Activated naive CD8-positive, alpha-beta T cell treated with anti-CD3 and anti-CD28 coated beads for 36 hours (primary cell): ENCODE measurements at regions not wholly inside any gene's neighbourhood (a gene's known extent, or its start where the extent isn't known, plus 50 kb on each side); places are given as distances from the start of the nearest gene placed in this dataset.

ENCODE experiments used
- DNase-seq: peaks from one replicate; pipeline ENCODE4 v3.0.0; 2021
- H3K27ac Mint-ChIP-seq: one replicate; pipeline ENCODE4 v1.8.0; 2022; ENCODE audit warnings: mild to moderate bottlenecking, moderate library complexity, mixed read lengths
- H3K27me3 Mint-ChIP-seq: one replicate; pipeline ENCODE4 v1.8.0; 2022; ENCODE audit warnings: mild to moderate bottlenecking, mixed read lengths
- H3K36me3 Mint-ChIP-seq: one replicate; pipeline ENCODE4 v1.8.0; 2021; ENCODE audit warnings: mild to moderate bottlenecking, mixed read lengths
- H3K4me1 Mint-ChIP-seq: one replicate; pipeline ENCODE4 v1.8.0; 2021; ENCODE audit warnings: mixed read lengths
- H3K4me3 Mint-ChIP-seq: one replicate; pipeline ENCODE4 v1.8.0; 2022; ENCODE audit warnings: mild to moderate bottlenecking, moderate library complexity, mixed read lengths
- H3K9me3 Mint-ChIP-seq: one replicate; pipeline ENCODE4 v1.8.0; 2022; ENCODE audit warnings: mixed read lengths

DNA sequence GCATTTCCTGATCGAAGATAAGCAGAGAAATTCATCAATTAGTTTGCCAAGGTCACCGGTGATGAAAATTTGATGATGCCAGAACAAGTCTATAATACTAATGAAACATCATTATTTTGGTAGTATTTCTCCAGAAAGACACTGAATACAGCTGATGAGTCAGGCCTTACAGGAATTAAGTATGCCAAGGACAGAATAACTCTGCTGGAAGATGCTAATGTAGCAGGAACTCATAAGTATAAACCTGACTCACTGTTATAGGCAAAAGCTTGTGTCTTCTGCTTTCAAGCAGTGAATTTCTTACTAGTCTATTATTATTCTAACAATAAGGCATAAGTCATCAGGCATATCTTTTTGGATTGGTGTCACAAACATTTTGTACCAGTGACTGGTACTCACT is 1825.1 kb upstream of the IGFBP7 start:
- H3K36me3 Mint-ChIP-seq, result no peaks in the 10 kb centered on the region
- H3K27ac Mint-ChIP-seq, result no peak overlapping the region
- H3K4me1 Mint-ChIP-seq, result no peaks in the 10 kb centered on the region
- no peaks in the 10 kb centered on the region for H3K27me3 Mint-ChIP-seq
- no peak overlapping the region for H3K4me3 Mint-ChIP-seq
- peaks cover 13% of the 10 kb centered on the region for H3K9me3 Mint-ChIP-seq
- DNase-seq, result no peak

DNA sequence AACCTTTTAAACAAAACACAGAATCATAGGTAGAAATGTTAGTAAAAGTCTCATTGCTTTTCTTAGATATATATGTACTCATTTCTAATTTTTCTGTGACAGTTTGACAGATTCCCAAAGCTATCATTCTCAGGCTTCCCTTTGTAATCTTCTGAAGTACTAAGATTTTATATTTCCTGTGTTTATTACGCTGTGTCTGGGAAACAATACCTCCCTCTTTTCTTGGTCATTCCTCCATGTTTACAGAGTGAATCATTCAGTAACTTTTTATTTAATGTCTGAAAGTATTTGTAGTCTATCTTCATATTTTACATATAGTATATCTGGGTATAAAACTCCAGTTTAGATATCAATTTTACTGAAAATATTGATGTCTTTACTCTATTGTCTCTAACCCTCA is 1826.3 kb upstream of the IGFBP7 start:
- no peaks in the 10 kb centered on the region for H3K4me1 Mint-ChIP-seq
- no peak for DNase-seq
- H3K27ac Mint-ChIP-seq, result no peak overlapping the region
- H3K9me3 Mint-ChIP-seq, result peaks cover 10% of the 10 kb centered on the region
- H3K27me3 Mint-ChIP-seq, result no peaks in the 10 kb centered on the region
- no peaks in the 10 kb centered on the region for H3K36me3 Mint-ChIP-seq
- H3K4me3 Mint-ChIP-seq, result no peak overlapping the region

DNA sequence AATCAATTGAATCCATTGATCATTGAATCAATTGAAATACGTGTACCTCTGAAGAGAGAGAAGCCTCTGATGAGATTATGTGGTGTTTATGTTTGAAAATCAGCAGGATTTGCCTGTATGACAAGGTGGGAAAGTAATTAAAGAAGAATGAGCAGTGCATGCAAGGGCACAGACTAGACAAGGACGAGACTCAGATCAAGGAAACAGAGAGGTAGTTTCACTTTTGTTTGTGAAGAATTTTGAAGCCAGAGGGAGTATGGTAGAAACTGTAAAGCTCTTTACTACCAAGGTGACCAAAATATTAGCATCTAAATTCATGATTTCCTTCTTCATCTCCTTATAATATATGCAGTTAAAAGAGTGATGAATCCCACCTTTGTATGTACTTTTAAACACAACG is 1830.0 kb upstream of the IGFBP7 start:
- H3K27ac Mint-ChIP-seq, result no peak overlapping the region
- no peak for DNase-seq
- no peaks in the 10 kb centered on the region for H3K4me1 Mint-ChIP-seq
- no peaks in the 10 kb centered on the region for H3K27me3 Mint-ChIP-seq
- no peaks in the 10 kb centered on the region for H3K36me3 Mint-ChIP-seq
- H3K4me3 Mint-ChIP-seq, result no peak overlapping the region
- H3K9me3 Mint-ChIP-seq, result peaks cover 14% of the 10 kb centered on the region

DNA sequence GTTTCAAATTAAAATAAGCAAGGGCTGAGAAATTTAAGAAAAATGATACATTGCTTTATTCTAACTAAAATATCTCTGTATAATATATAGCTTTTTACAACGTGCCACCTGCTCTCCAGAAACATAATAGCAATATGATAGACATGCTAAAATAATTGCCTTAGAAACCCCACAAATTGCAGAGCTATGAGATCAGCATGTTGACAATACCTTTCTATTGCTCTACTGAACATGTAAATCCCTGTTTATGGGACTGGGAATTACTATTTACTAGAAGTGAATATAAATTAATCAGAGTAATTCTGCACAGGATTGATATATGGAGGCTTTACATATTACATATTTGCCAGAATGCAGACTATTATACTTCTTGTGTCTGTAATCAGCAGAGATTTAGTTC is 1831.1 kb upstream of the IGFBP7 start:
- DNase-seq, result no peak
- Mint-ChIP-seq H3K36me3 (no peaks in the 10 kb centered on the region), H3K4me3 (no peak overlapping the region), H3K27me3 (no peaks in the 10 kb centered on the region), H3K4me1 (no peaks in the 10 kb centered on the region), H3K9me3 (peaks cover 14% of the 10 kb centered on the region), H3K27ac (no peak overlapping the region)

DNA sequence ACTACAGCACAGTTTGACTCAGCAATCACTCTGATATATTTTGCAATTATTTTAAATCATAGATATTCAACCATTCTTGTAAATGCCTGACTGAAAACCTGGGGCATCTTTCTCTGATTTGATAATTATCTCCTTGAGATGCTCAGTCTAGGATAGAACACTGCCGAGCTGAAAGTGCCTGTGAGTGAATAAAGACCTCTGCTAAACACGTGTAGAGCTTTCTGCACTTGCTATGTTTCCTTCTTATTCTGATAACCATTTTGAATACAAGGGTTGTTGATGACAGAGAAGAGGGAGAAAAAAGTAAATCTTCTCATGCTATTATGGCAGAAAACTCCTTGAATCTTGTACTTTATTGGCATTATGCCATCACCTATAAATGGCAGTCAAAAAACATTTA is 1843.4 kb upstream of the IGFBP7 start:
- H3K27me3 Mint-ChIP-seq, result no peaks in the 10 kb centered on the region
- no peaks in the 10 kb centered on the region for H3K36me3 Mint-ChIP-seq
- peaks cover 1% of the 10 kb centered on the region for H3K9me3 Mint-ChIP-seq
- no peak overlapping the region for H3K4me3 Mint-ChIP-seq
- no peak for DNase-seq
- no peaks in the 10 kb centered on the region for H3K4me1 Mint-ChIP-seq
- H3K27ac Mint-ChIP-seq, result no peak overlapping the region

DNA sequence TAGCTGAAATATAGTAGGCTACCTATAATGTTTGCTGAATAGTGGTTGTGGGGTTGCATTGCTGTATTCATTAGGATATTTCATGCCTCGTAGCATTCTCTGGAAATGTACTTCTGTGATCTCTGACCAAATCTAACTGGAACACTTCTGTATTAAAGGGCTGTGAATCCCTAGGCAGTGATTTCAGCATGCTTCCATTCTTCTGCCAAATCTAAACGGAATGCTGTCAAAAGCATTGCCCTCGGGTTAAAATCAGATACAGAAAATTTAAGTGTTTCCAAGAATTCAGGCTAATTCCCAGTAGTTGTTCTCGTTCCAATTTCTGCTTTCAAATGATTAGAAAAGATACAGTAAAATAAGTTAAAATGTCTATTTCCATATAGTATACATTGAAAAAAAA is 1847.5 kb upstream of the IGFBP7 start:
- no peak for DNase-seq
- Mint-ChIP-seq H3K4me3 (no peak overlapping the region), H3K36me3 (no peaks in the 10 kb centered on the region), H3K27me3 (no peaks in the 10 kb centered on the region), H3K27ac (no peak overlapping the region), H3K4me1 (no peaks in the 10 kb centered on the region), H3K9me3 (peaks cover 3% of the 10 kb centered on the region)

DNA sequence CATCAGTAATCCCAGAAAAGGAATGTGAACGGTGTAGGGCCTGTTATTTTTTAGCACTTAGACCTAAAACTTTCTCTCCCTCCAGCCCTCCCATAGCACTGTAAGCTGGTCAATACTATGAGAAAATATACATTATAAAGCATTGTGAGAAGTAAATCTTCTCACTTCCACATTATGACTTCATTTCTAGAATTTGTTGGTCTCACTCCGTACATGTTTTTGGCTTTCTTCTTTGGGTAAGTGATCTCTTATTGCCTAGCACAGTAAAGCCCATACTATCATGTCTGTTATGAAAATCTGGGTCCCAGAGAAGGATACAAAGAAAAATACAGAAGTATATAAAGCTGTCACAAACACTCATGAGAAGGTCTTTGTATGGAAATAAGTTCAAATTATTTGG is 1851.1 kb upstream of the IGFBP7 start:
- no peaks in the 10 kb centered on the region for H3K27me3 Mint-ChIP-seq
- no peak for DNase-seq
- H3K4me3 Mint-ChIP-seq, result no peak overlapping the region
- H3K9me3 Mint-ChIP-seq, result peaks cover 4% of the 10 kb centered on the region
- H3K27ac Mint-ChIP-seq, result no peak overlapping the region
- no peaks in the 10 kb centered on the region for H3K4me1 Mint-ChIP-seq
- no peaks in the 10 kb centered on the region for H3K36me3 Mint-ChIP-seq

DNA sequence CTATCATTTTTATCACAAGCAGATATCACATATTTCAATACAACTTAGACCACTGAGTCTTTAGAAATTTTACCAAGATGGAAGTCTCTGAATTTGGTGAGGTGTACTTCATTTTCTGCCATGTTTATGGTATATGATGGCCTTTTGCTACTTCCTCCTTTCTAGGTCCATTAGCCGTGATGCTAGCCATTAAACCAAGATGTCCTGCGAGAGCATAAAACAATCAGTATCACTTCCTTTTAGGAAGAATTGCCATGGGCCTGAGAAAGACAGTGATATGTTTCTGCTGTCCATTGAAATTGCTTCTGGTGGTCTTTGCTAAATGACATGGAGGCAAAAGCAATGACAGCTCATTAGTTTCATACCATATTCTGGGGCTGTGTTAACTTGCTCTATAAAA is 1851.7 kb upstream of the IGFBP7 start:
- Mint-ChIP-seq H3K27me3 (no peaks in the 10 kb centered on the region), H3K4me3 (no peak overlapping the region), H3K27ac (no peak overlapping the region), H3K36me3 (no peaks in the 10 kb centered on the region), H3K9me3 (peaks cover 4% of the 10 kb centered on the region), H3K4me1 (no peaks in the 10 kb centered on the region)
- no peak for DNase-seq

DNA sequence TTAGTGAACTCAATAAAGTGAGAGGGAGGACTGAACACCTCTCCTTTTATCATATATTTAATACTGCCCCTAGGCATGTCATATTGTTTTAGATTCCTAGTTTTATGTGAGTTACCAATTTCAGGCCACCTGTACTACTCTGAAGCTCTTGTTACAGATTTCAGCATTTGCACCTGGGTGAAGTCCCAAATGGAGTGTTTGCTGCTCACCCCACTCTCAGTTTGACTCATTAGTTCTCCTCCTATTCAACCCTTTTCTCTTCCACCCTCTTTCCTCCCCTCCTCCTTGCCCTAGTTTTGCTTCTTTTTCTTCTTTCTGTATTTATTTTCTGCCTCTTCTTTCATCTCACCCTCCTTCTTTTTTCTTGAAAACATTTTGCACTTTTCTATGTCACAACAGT is 1852.2 kb upstream of the IGFBP7 start:
- Mint-ChIP-seq H3K27me3 (no peaks in the 10 kb centered on the region), H3K36me3 (no peaks in the 10 kb centered on the region), H3K4me1 (no peaks in the 10 kb centered on the region), H3K4me3 (no peak overlapping the region), H3K9me3 (peaks cover 4% of the 10 kb centered on the region), H3K27ac (no peak overlapping the region)
- no peak for DNase-seq

DNA sequence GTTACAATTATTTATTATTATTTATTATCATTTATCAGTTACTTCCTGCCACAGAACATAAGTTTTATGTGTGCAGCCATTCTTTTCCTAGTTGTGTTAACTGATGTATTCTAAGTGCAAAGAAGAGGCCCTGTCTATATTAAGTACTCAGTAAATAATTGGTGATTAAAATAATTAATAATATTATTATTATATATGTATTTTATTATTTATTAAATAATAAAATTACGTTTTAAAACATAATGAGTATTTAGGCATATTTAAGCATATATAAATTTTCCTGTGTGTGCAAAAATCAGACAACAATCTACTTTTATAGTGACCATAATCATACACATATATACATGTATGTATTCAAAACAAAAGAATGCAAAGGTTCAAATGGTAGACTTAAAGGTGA is 1871.6 kb upstream of the IGFBP7 start:
- H3K27ac Mint-ChIP-seq, result no peak overlapping the region
- H3K36me3 Mint-ChIP-seq, result no peaks in the 10 kb centered on the region
- no peak overlapping the region for H3K4me3 Mint-ChIP-seq
- H3K9me3 Mint-ChIP-seq, result peaks cover 6% of the 10 kb centered on the region
- no peaks in the 10 kb centered on the region for H3K4me1 Mint-ChIP-seq
- no peak for DNase-seq
- H3K27me3 Mint-ChIP-seq, result no peaks in the 10 kb centered on the region

DNA sequence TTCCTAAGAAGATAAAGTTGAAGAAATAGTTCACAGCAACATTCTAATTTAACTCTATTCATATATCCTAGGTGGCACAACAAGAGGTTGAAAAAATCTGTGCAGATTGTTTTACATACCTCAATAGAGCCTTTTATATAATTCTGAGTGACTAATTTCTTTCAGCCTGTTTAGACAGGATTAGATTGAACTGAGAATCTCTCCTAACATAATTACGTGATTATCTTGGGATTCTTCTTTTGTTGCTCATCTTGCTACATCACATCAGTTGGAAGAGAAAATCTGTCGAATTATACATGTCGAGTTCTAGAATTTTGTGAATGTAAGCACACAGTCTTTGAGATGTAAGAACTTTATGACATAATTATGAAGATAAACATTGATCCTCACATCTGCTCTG is 1873.7 kb upstream of the IGFBP7 start:
- no peaks in the 10 kb centered on the region for H3K27me3 Mint-ChIP-seq
- H3K4me3 Mint-ChIP-seq, result no peak overlapping the region
- DNase-seq, result no peak
- H3K4me1 Mint-ChIP-seq, result no peaks in the 10 kb centered on the region
- no peak overlapping the region for H3K27ac Mint-ChIP-seq
- peaks cover 11% of the 10 kb centered on the region for H3K9me3 Mint-ChIP-seq
- H3K36me3 Mint-ChIP-seq, result no peaks in the 10 kb centered on the region

DNA sequence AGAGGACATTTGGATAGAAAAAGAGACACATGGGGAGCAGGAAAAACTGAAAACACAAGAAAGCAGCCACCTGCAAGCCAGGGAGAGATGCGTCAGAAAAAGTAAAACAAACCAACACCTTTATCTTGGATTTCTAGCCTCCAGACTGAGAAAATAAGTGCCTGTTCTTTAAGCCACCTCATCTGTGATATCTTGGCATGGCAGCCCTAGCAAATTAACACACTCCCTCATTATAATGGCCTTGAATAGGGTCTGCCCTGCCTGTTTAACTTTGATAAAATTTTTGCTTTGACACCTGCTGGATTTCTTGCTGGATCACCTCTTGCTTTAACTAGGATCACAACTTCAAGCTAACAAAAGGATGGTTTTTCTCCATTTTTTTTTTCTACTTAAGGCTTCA is 1892.0 kb upstream of the IGFBP7 start:
- Mint-ChIP-seq H3K4me1 (no peaks in the 10 kb centered on the region), H3K4me3 (no peak overlapping the region), H3K27me3 (no peaks in the 10 kb centered on the region), H3K27ac (no peak overlapping the region), H3K36me3 (no peaks in the 10 kb centered on the region), H3K9me3 (peaks cover 14% of the 10 kb centered on the region)
- no peak for DNase-seq

DNA sequence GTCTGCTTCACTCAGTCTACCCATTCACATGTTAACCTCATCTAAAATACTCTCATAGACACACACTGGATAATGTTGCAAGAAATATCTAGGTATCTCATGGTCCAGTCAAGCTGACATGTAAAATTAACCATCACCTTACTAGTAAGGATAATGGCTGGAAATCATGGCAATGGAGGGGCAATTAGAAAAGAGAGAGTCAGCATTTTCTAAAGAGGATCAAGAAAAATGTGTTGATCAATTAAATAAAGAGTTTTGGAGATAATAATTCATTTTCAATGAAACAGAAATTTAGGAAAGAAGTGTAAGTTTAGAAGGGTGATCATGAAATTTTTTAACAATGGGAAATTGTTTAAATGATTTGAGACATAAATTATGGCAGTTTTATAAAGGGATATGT is 1914.1 kb upstream of the IGFBP7 start:
- no peaks in the 10 kb centered on the region for H3K36me3 Mint-ChIP-seq
- no peaks in the 10 kb centered on the region for H3K27me3 Mint-ChIP-seq
- H3K4me1 Mint-ChIP-seq, result no peaks in the 10 kb centered on the region
- H3K27ac Mint-ChIP-seq, result no peak overlapping the region
- no peak for DNase-seq
- peaks cover 9% of the 10 kb centered on the region for H3K9me3 Mint-ChIP-seq
- no peak overlapping the region for H3K4me3 Mint-ChIP-seq

DNA sequence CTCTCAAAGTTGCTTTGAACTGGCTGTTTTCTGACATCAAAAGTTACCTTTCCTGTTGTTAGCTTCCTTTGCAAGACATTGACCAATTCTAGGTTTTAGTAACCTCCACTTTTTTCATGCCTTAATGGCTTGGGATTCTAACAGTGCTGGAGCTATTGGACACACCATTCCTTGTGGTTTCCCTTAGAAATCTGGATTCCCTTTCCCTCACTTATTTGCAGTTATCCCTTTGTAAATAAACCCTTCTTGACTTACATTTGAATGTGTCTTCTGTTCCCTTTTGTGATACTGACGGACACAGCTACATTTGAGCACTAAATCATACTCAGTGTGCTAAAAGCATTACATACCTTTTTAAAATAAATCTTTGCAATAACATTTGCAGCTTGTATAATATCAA is 1927.6 kb upstream of the IGFBP7 start:
- DNase-seq, result no peak
- Mint-ChIP-seq H3K9me3 (peaks cover 5% of the 10 kb centered on the region), H3K4me3 (no peak overlapping the region), H3K27ac (no peak overlapping the region), H3K27me3 (no peaks in the 10 kb centered on the region), H3K36me3 (no peaks in the 10 kb centered on the region), H3K4me1 (no peaks in the 10 kb centered on the region)

DNA sequence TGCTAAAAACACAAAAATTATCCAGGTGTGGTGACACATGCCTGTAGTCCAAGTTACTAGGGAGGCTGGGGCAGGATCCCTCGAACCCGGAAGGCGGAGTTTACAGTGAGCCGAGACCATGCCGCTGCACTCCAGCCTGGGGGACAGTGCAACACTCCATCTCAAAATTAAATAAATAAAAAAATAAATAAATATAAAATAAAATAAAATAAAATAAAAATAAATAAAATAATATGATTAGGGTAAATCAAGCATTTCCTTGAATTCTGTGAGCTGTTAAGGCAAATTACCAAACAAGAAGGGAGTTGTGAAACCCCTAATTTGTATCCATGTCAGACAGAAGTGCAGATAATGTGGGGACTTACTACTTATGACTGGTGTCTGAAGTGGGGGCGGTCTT is 1928.9 kb upstream of the IGFBP7 start:
- Mint-ChIP-seq H3K4me3 (no peak overlapping the region), H3K36me3 (no peaks in the 10 kb centered on the region), H3K27ac (no peak overlapping the region), H3K4me1 (no peaks in the 10 kb centered on the region), H3K9me3 (peaks cover 7% of the 10 kb centered on the region), H3K27me3 (no peaks in the 10 kb centered on the region)
- DNase-seq, result no peak

DNA sequence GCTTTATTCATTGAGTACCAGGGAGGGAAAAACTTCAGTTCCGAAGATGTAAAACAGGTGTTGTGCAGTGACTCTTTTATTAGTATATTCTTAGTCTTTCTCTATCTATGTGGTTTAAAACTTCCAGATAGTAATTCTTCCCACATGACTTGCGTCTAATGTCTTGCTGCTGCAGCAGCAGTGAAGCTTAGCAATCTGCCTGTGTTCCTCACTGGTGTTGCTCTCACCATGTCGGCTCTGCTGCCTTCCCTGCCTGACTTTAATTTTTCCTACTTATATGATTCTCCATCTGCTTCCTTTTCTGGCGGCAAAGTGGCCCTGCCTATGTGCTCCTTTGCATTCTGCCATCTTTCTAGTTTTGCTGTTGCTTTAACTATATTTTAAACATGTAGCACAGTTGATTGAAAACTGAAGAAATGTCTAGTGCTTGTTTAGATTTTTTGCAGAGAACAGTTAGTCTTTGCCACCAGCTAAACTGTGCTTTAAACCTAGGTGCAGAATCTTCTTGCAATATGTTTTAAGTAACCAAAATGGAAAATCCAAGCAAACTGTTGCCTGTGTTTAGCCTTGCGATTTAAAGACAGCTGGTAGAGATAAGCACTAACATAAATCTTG is 1934.2 kb upstream of the IGFBP7 start:
- H3K27me3 Mint-ChIP-seq, result no peaks in the 10 kb centered on the region
- no peak overlapping the region for H3K27ac Mint-ChIP-seq
- H3K9me3 Mint-ChIP-seq, result peaks cover 6% of the 10 kb centered on the region
- H3K36me3 Mint-ChIP-seq, result no peaks in the 10 kb centered on the region
- no peak overlapping the region for H3K4me3 Mint-ChIP-seq
- DNase-seq, result no peak
- no peaks in the 10 kb centered on the region for H3K4me1 Mint-ChIP-seq

DNA sequence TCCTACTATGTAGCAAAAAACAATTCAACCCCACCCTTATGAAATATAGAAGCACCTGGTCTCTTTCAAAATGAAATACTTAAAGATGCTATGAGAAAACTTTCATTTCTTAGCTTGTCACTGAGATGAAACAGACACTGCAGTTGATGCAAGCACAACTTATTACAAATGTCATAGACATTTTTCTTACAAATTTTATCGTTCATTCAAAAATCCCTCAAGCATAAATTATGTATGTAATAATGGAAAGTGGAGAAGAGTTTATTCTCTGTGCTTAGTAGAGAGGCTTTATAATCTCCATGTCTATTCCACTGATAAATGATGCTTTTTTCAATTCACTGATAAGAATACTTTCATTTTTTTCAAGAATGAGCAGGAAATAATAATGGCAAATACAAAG is 1943.9 kb upstream of the IGFBP7 start:
- H3K27me3 Mint-ChIP-seq, result no peaks in the 10 kb centered on the region
- no peak for DNase-seq
- H3K4me1 Mint-ChIP-seq, result no peaks in the 10 kb centered on the region
- H3K4me3 Mint-ChIP-seq, result no peak overlapping the region
- H3K36me3 Mint-ChIP-seq, result no peaks in the 10 kb centered on the region
- H3K27ac Mint-ChIP-seq, result no peak overlapping the region
- H3K9me3 Mint-ChIP-seq, result peaks cover 3% of the 10 kb centered on the region
